Mammary epithelial cell (primary cell): ENCODE measurements at regions not wholly inside any gene's neighbourhood (a gene's known extent, or its start where the extent isn't known, plus 50 kb on each side); places are given as distances from the start of the nearest gene placed in this dataset.

Source experiments
- CTCF ChIP-seq, 2 donors: IDR thresholded peaks in 1 of 2; conservative IDR thresholded peaks in 1 of 2; 2 replicates each; pipeline ENCODE4 v1.5.1; 2011 to 2012; ENCODE audit warnings: inconsistent platforms in 2 of 2, low read length in 2 of 2, mild to moderate bottlenecking in 2 of 2, control low read depth in 1 of 2, low read depth in 1 of 2; ENCODE audit not compliant: insufficient read depth in 1 of 2; ENCODE audit errors: extremely low read depth in 1 of 2
- EZH2 ChIP-seq: IDR thresholded peaks from 2 replicates; pipeline ENCODE4 v1.6.1; 2012; ENCODE audit warnings: low read length, inconsistent platforms, borderline replicate concordance

- TF ChIP-seq EZH2 (no peak), CTCF (conservative IDR thresholded peaks at IDR 0.05 in 1 of 2, IDR thresholded peaks at IDR 0.05 in 1 of 2; ENCODE audit: extremely low read depth in 1 of 2, insufficient read depth in 1 of 2, low read depth in 1 of 2, low read length in 2 of 2) (no peak)
These were observed 134.6 kb downstream of the FAM204A start for GRCh38 chr10:118207470-118208007.
